ENCODE measurements at regions not wholly inside any gene's neighbourhood (a gene's known extent, or its start where the extent isn't known, plus 50 kb on each side); places are given as distances from the start of the nearest gene placed in this dataset.

GRCh38 chr11:88398791-88399570 lies 61.4 kb upstream of the CTSC start:
- intact Hi-C loops (cut with DNase I): no loop called here
- DNase-seq (no peak), ATAC-seq (no peak)
- Histone ChIP-seq H3K4me3 (no peak overlapping the region), H3K36me3 (no peaks in the 10 kb centered on the region), H3K27me3 (ENCODE audit: low read depth) (no peaks in the 10 kb centered on the region), H3K27ac (no peak overlapping the region), H3K9me3 (no peaks in the 10 kb centered on the region), H3K4me1 (peaks cover 25% of the 10 kb centered on the region)
- TF ChIP-seq CTCF (IDR thresholded peaks at IDR 0.05): no peak

- Histone ChIP-seq H3K36me3 (no peaks in the 10 kb centered on the region), H3K4me1 (peaks cover 22% of the 10 kb centered on the region), H3K27me3 (ENCODE audit: low read depth) (no peaks in the 10 kb centered on the region), H3K27ac (no peak overlapping the region), H3K9me3 (no peaks in the 10 kb centered on the region), H3K4me3 (no peak overlapping the region)
- DNase-seq: no peak
- TF ChIP-seq CTCF (IDR thresholded peaks at IDR 0.05): no peak
- intact Hi-C loops (cut with DNase I): no loop called here
- ATAC-seq: peak in 1 of 2 donors; percentile 42
These were observed 60.8 kb upstream of the CTSC start for GRCh38 chr11:88398372-88398771.

- DNase-seq (no peak), ATAC-seq (no peak)
- no peak overlapping the region for H3K27ac ChIP-seq
- no peaks in the 10 kb centered on the region for H3K36me3 ChIP-seq
- peaks cover 6% of the 10 kb centered on the region for H3K4me1 ChIP-seq
- H3K9me3 ChIP-seq: no peaks in the 10 kb centered on the region
- no peaks in the 10 kb centered on the region for H3K27me3 ChIP-seq (ENCODE audit: low read depth)
- H3K4me3 ChIP-seq: no peak overlapping the region
- intact Hi-C loops (cut with DNase I): no loop called here
- TF ChIP-seq CTCF (IDR thresholded peaks at IDR 0.05): no peak
These were observed 52.7 kb upstream of the CTSC start for GRCh38 chr11:88390254-88390653.

- H3K27me3 ChIP-seq (ENCODE audit: low read depth): no peaks in the 10 kb centered on the region
- peaks cover 6% of the 10 kb centered on the region for H3K4me1 ChIP-seq
- no peak for TF ChIP-seq CTCF (IDR thresholded peaks at IDR 0.05)
- H3K4me3 ChIP-seq: no peak overlapping the region
- no peaks in the 10 kb centered on the region for H3K9me3 ChIP-seq
- H3K27ac ChIP-seq: no peak overlapping the region
- intact Hi-C loops (cut with DNase I): no loop called here
- H3K36me3 ChIP-seq: no peaks in the 10 kb centered on the region
- ATAC-seq (no peak), DNase-seq (no peak)
These were observed 50.4 kb upstream of the CTSC start for GRCh38 chr11:88387957-88388356.
